Skeletal muscle satellite cell (primary cell): ENCODE measurements at regions not wholly inside any gene's neighbourhood (a gene's known extent, or its start where the extent isn't known, plus 50 kb on each side); places are given as distances from the start of the nearest gene placed in this dataset.

Experiments used
- H3K27me3 ChIP-seq: 2 replicates; pipeline ENCODE4 v1.7.0; 2013; ENCODE audit warnings: low read length; ENCODE audit not compliant: control insufficient read depth, insufficient read depth
- H3K36me3 ChIP-seq: 2 replicates; pipeline ENCODE4 v1.7.0; 2013; ENCODE audit warnings: mild to moderate bottlenecking, control low read depth, low read length; ENCODE audit not compliant: insufficient read depth
- H3K4me1 ChIP-seq: 2 replicates; pipeline ENCODE4 v1.7.0; 2013; ENCODE audit warnings: low read length; ENCODE audit not compliant: control insufficient read depth, insufficient read depth
- H3K4me2 ChIP-seq: 2 replicates; pipeline ENCODE4 v1.7.0; 2013; ENCODE audit warnings: mild to moderate bottlenecking, low read length
- H3K4me3 ChIP-seq: 2 replicates; pipeline ENCODE4 v1.7.0; 2013; ENCODE audit warnings: low read length
- H3K9ac ChIP-seq: 2 replicates; pipeline ENCODE4 v1.7.0; 2013; ENCODE audit warnings: mild to moderate bottlenecking, low read depth, low read length, moderate library complexity
- H3K9me3 ChIP-seq: replicated peaks from 2 replicates; pipeline ENCODE4 v1.7.0; 2013; ENCODE audit warnings: mild to moderate bottlenecking, control low read depth, low read length

DNA sequence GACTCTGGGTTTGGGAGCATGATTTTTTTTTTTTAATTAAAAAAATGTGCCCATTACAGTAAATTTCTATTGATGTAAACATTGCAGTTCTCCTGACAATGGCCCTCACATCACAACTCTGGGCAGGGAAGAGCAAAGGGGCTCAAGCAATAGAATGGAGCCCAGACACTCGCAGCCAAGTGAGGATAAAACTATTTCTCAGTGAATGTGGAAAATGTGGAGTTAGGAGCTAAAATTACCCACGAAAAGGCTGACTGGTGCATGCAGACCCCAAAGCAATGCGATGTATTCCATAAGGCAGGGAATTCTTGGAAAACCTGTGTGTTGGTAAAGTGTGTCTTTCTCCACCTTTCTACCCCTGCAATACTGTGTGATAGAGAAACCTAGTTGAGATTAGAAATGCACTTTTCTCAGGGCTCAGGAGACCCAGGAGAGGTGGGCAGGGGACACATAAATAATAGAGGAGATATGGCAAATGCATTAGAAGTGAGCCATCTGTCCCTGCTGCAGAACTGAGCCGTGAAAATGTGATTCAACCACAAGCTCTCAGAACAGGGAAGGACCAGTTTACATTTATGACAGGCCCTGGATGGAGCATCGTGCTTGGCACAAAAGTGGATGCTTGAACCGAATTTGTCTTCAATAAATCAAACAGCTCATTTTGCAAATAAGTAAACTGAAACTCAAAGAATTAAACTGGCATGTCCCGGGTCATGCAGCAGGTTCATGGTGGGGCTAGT, 100.1 kb downstream of the MYCN start:
- Histone ChIP-seq H3K4me3 (no peak overlapping the region), H3K4me1 (no peaks in the 10 kb centered on the region), H3K9ac (no peak overlapping the region), H3K36me3 (no peaks in the 10 kb centered on the region), H3K4me2 (no peak overlapping the region), H3K9me3 (peaks cover 4% of the 10 kb centered on the region), H3K27me3 (no peaks in the 10 kb centered on the region)

DNA sequence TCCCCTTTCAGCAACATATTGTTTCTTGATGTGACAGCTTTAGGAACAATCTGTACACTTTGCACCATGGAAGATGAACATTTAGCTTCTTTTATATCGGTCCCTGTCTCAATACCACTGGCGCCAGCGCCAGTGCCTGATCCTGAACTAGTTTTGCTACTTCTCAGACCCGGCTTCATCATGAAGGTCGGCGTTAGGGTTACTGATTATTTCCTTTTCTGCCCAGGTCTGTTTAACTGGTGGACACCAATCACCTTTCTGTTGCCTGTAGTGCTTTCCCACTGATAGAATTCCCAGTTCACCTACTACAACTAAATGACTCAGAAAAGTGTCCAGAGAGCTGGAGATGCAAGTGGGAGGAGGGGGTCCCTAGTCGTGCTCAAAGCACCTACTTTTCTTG, 99.5 kb downstream of the MYCN start:
- Histone ChIP-seq H3K4me3 (no peak overlapping the region), H3K27me3 (no peaks in the 10 kb centered on the region), H3K9ac (no peak overlapping the region), H3K36me3 (no peaks in the 10 kb centered on the region), H3K9me3 (peaks cover 4% of the 10 kb centered on the region), H3K4me2 (no peak overlapping the region), H3K4me1 (no peaks in the 10 kb centered on the region)

DNA sequence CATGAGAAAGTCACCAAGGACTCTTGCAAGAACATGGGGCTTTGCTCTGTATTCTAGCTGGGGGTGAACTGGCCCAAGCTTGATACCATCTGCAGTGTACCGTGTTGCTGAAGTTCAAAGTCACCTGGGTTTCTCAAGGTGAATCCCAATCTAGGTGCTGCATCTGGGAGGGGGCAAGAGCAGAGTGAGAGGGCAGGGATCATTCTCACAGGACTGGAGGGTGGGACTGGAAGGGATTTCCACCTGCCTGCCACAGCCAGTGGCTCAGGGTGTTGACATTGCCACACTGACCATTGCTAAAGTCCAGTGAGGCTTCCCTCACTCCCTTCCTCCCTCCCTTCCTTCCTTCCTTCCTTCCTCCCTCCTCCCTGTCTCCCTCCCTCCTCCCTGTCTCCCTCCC, 98.7 kb downstream of the MYCN start:
- Histone ChIP-seq H3K9ac (no peak overlapping the region), H3K4me1 (no peaks in the 10 kb centered on the region), H3K27me3 (no peaks in the 10 kb centered on the region), H3K4me3 (no peak overlapping the region), H3K4me2 (no peak overlapping the region), H3K36me3 (no peaks in the 10 kb centered on the region), H3K9me3 (peaks cover 4% of the 10 kb centered on the region)

DNA sequence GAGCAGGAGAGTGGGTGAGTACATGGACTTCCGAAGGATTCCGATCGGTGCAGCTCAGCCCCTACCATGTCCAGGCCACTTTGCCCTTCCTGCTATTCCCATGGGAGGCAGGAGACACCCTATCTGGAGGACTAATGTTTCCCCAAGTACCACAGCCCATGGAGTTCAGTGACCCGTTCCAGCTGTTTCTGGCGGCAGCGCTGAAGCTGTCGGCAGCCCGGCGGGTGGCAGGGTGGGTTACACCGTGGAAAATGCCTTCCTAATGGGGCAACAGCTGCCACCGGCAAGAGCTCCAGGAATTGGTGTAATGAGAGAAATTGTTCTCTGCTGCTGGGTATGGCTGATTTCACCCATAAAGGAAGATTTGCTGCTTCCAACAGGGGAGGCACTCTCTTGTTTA, 98.3 kb downstream of the MYCN start:
- no peaks in the 10 kb centered on the region for H3K27me3 ChIP-seq
- H3K9me3 ChIP-seq: peaks cover 4% of the 10 kb centered on the region
- no peak overlapping the region for H3K4me2 ChIP-seq
- H3K36me3 ChIP-seq: no peaks in the 10 kb centered on the region
- no peak overlapping the region for H3K4me3 ChIP-seq
- no peaks in the 10 kb centered on the region for H3K4me1 ChIP-seq
- H3K9ac ChIP-seq: no peak overlapping the region

DNA sequence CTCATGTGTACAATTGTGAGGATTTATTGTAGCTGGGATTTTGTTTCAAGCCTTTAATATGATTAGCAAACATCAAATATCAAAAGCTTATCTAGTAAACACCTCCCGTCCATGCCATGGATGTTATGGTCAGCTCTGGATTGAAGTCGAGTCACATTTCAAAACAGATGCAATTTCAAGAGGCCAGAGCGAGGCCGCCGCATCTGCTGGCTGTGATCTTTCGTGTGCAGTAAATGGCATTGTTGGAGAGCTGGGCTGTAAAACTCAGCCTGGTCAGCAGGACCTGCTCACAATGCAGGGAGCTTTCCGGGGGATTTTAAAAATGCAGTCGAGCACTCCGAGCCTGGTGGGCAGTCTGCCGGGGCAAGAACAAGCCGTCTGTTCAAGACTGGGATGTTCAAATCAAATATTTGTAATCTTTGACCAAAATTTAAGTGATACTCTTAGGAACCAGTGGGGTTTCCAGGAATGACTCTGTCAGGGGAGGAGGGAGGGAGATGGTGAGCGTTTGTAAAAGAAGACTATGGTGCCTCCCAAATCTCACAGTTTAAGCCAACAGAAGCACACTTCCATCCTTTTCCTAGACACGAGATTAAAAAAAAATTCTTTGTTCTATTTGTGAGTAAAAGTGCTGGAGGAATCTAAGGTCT, 97.6 kb downstream of the MYCN start:
- Histone ChIP-seq H3K4me3 (no peak overlapping the region), H3K9ac (no peak overlapping the region), H3K4me1 (no peaks in the 10 kb centered on the region), H3K36me3 (no peaks in the 10 kb centered on the region), H3K4me2 (no peak overlapping the region), H3K9me3 (peaks cover 4% of the 10 kb centered on the region), H3K27me3 (no peaks in the 10 kb centered on the region)

DNA sequence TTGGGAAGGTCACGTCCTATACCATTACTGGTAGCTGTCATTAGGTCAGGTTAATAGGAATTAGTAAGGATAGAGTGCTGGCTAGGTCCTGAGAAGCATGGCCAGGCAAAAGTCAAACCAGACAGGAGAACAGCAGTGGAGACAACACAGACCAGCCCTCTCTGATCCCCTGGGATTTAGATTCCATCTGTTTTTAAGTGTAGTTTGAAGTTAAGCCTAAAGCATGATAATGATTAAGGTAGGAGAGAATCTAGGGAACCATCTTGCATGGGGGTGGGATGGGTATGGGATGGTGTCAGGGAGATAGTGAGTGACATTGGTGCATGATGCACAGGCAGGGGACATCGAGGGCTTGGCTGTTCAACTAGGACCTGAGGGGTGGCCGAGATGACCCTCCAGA, 96.6 kb downstream of the MYCN start:
- Histone ChIP-seq H3K4me1 (no peaks in the 10 kb centered on the region), H3K9ac (no peak overlapping the region), H3K4me3 (no peak overlapping the region), H3K27me3 (no peaks in the 10 kb centered on the region), H3K36me3 (no peaks in the 10 kb centered on the region), H3K9me3 (peaks cover 4% of the 10 kb centered on the region), H3K4me2 (no peak overlapping the region)

DNA sequence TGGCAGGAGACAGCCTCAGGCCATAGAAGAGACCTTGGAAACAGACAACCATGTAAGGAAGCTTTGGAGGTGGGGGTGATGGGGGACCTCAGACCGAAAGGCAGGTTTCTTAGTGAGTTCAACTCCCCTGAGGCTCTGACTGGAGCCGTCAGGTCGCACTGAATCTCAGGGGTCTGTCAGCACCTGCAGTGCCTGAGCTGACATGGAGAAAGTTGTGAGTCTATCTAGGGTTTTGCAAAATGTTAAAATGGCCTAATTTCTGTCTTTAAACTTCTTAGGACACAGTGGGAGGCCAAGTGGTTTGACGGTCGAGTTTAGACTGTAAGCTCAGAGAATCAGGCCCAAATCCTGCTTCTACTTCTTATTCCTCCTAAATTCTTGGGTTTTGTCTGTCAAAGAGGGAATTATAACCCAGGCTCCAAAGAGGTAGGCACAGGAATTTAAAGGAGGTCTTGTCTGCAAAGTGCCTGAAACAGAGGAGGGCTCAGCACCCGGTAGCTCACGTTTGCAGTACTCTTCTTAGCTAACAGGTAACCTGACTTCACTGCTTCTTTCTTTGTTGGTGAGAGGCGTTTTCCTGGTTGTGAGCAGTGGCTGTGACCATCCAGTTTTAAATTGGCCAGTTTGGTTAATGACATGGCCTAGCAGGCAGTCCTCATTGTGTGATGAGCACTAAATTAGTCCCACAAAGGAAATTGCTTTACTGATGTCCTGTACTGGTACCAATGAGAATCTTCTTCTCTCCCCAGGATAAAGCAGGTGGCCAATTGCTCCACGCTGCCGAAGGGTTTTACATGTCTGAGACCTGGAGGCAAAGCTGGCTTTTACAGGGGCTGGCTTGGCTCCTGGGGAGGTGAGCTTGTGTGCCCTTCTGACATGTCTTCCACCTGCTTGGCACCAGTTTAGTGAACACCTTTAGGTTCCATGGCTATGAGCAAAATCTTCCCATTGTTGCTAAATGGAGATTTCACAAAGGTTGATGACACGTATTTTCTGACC, 95.7 kb downstream of the MYCN start:
- Histone ChIP-seq H3K4me1 (no peaks in the 10 kb centered on the region), H3K36me3 (no peaks in the 10 kb centered on the region), H3K4me3 (no peak overlapping the region), H3K9ac (no peak overlapping the region), H3K4me2 (no peak overlapping the region), H3K27me3 (no peaks in the 10 kb centered on the region), H3K9me3 (peaks cover 4% of the 10 kb centered on the region)

DNA sequence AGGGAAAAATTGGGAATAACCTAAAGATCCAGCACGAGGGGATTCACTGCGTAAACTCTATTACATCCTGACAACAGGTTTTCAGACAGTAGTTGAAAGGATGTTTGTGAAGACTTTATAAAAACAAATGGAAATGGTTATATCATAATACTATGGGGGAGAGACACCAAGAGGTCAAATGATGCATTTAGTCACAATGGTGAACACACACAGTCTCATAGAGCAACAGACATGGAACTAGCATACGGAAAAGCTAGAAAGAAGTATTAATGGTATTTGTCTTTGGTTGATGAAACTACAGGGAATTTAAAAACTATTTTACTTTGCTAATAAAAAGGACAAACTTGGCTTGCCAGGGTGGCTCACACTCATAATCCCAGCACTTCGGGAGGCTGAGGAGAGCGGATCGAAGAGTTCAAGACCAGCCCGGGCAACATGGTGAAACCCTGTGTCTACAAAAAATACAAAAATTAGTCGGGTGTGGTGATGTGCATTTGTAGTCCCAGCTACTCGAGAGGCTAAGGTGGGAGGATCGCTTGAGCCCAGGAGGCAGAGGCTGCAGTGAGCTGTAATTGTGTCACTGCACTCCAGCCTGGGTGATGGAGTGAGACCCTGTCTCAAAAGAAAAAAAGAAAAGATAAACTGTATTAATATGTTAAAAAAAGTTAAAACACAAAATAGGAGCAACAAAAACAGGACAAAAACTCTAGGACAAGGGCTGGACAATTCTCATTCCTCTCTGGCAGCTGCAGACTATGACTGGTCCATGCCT, 94.8 kb downstream of the MYCN start:
- Histone ChIP-seq H3K27me3 (no peaks in the 10 kb centered on the region), H3K4me1 (no peaks in the 10 kb centered on the region), H3K4me2 (no peak overlapping the region), H3K36me3 (no peaks in the 10 kb centered on the region), H3K9ac (no peak overlapping the region), H3K9me3 (peaks cover 4% of the 10 kb centered on the region), H3K4me3 (no peak overlapping the region)

DNA sequence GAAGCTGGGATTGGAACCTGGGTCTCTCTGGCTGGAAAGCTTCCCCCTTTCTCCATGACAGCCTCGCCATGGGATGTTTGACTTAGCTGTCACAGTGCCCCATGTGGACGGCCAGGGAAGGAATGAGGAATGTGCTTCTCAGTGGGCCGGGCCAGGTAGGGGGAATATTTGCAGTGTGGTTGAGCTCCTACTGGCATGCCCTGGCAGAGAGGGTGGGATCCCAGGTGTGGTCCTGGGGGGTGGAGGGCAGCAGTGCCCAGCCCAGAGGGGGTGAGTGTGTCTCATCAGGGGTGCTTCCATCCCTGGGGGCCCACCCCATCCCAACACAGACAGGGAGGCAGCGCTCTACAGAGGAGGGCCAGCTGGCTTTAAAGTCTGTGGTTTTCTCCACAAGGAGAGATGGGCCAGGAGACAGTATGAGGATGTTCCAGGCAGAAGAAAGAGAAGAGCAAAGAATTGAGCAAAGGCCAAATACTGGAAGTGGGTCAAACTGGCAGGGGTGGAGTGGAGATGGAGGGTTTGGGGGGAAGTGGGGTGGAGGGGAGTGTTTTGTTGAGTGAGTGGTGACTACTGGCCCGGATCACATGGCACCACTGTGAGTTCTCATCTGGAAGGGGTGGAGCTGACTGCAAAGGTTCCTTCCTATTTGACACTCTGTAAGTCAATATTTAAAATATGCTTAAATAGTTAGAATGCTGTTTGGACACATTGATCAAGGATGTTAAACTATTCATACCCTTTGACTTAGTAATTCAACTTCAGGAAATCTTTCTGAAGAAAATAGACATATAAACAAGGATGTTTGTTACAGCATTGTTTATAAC, 94.0 kb downstream of the MYCN start:
- peaks cover 4% of the 10 kb centered on the region for H3K9me3 ChIP-seq
- no peaks in the 10 kb centered on the region for H3K27me3 ChIP-seq
- H3K9ac ChIP-seq: no peak overlapping the region
- no peak overlapping the region for H3K4me2 ChIP-seq
- no peaks in the 10 kb centered on the region for H3K36me3 ChIP-seq
- H3K4me3 ChIP-seq: no peak overlapping the region
- no peaks in the 10 kb centered on the region for H3K4me1 ChIP-seq

DNA sequence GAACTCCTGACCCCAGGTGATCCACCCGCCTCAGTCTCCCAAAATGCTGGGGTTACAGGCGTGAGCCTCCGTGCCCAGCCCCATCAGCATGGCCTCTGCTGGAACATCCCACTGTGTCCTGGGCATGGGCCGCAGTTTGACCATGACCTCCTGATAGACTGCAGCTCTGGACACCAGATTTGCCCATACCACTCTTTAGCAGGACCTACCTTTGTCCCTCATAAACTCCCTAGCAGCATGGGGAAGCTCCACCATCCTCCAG, 92.6 kb downstream of the MYCN start:
- H3K4me1 ChIP-seq: no peaks in the 10 kb centered on the region
- no peak overlapping the region for H3K4me2 ChIP-seq
- no peaks in the 10 kb centered on the region for H3K36me3 ChIP-seq
- peaks cover 4% of the 10 kb centered on the region for H3K9me3 ChIP-seq
- no peaks in the 10 kb centered on the region for H3K27me3 ChIP-seq
- no peak overlapping the region for H3K9ac ChIP-seq
- H3K4me3 ChIP-seq: no peak overlapping the region
